HepG2 (cell line): ENCODE measurements at regions not wholly inside any gene's neighbourhood (a gene's known extent, or its start where the extent isn't known, plus 50 kb on each side); places are given as distances from the start of the nearest gene placed in this dataset.

Experiments used
- ATAC-seq: fragments of 200-7000 bp; cut with Tn5 transposase; 3 replicates; pipeline ENCODE4 v1.9.1; 2020; ENCODE audit warnings: mild to moderate bottlenecking, moderate library complexity
- BruUV-seq: library from RNA; stranded (reverse); fragments of 400-500 nt; replicated peaks from 2 replicates; lab custom pipeline; 2021; lab: Mats Ljungman, UMichigan
- CTCF ChIA-PET: fragments of 300-600 bp; formaldehyde crosslinking; extraction: SDS; loops from one replicate; lab custom pipeline; 2021; ENCODE audit warnings: low total read pairs, inconsistent platforms, low intra/inter-chr PET ratio; lab: Yijun Ruan, JAX
- POLR2A ChIA-PET: fragments of 350-600 bp; sonication (Branson Sonifier 250); formaldehyde crosslinking; loops from one replicate; lab custom pipeline; 2020; ENCODE audit warnings: antibody characterized with exemption, inconsistent platforms; lab: Yijun Ruan, JAX
- DNase-seq: peaks from one replicate; pipeline ENCODE4 v3.0.0-alpha.2; 2015; ENCODE audit warnings: low spot score
- FAIRE-seq: peaks from 3 replicates; lab custom pipeline; 2011; peaks lifted over from hg19 to GRCh38; lab: Jason Lieb, UNC
- H2AFZ ChIP-seq: one replicate; pipeline ENCODE4 v1.6.1; 2011; ENCODE audit warnings: low read length, inconsistent platforms
- H3K27ac ChIP-seq: fragments of 300-600 bp; 3 replicates; pipeline ENCODE4 v1.8.0; 2011; ENCODE audit warnings: mixed run types, mild to moderate bottlenecking, mixed read lengths, low read length, inconsistent platforms; ENCODE audit not compliant: insufficient read depth; ENCODE audit errors: extremely low read length
- H3K27me3 ChIP-seq, 2 experiments: fragments of 200-600 bp in 1 of 2; 2 replicates in 1 of 2; 3 replicates in 1 of 2; pipeline versions ENCODE4 v1.6.0 to v1.8.0; 2011; ENCODE audit warnings: low read length in 2 of 2, mild to moderate bottlenecking in 2 of 2, moderate library complexity in 2 of 2, inconsistent platforms in 1 of 2; ENCODE audit not compliant: insufficient read depth in 2 of 2, control insufficient read depth in 1 of 2
- H3K36me3 ChIP-seq, 2 experiments: fragments of 200-600 bp in 1 of 2; replicated peaks in 1 of 2; 2 replicates in 1 of 2; 3 replicates in 1 of 2; pipeline versions ENCODE4 v1.5.1 to v1.8.0; 2011; ENCODE audit warnings: low read length in 2 of 2, inconsistent platforms in 1 of 2; ENCODE audit not compliant: insufficient read depth in 2 of 2, control insufficient read depth in 1 of 2
- H3K4me1 ChIP-seq: 2 replicates; pipeline ENCODE4 v1.5.1; 2012; ENCODE audit warnings: low read length, inconsistent platforms; ENCODE audit not compliant: insufficient read depth
- H3K4me2 ChIP-seq: 2 replicates; pipeline ENCODE4 v1.6.0; 2011; ENCODE audit warnings: low read depth, low read length, inconsistent platforms
- H3K4me3 ChIP-seq, 3 experiments: fragments of 200-600 bp in 1 of 3; sonication (generic), shearing (Covaris generic) in 1 of 3; replicated peaks in 1 of 3; 2 replicates each; pipeline ENCODE4 v1.5.1; 2011 to 2016; ENCODE audit warnings: low read length in 3 of 3, inconsistent platforms in 2 of 3, low read depth in 2 of 3, mild to moderate bottlenecking in 2 of 3, control low read depth in 1 of 3, mixed read lengths in 1 of 3; ENCODE audit not compliant: insufficient read depth in 1 of 3
- H3K79me2 ChIP-seq: one replicate; pipeline ENCODE4 v1.6.1; 2011; ENCODE audit warnings: low read length, inconsistent platforms; ENCODE audit not compliant: insufficient read depth
- H3K9ac ChIP-seq: 2 replicates; pipeline ENCODE4 v1.6.0; 2011; ENCODE audit warnings: mild to moderate bottlenecking, low read depth, low read length, inconsistent platforms; ENCODE audit not compliant: insufficient read depth
- H3K9me3 ChIP-seq: 2 replicates; pipeline ENCODE4 v1.5.1; 2012; ENCODE audit warnings: mild to moderate bottlenecking, low read length
- H4K20me1 ChIP-seq: 2 replicates; pipeline ENCODE4 v1.6.0; 2011; ENCODE audit warnings: inconsistent platforms, mild to moderate bottlenecking, low read length, moderate library complexity; ENCODE audit not compliant: insufficient read depth
- KLF9 ChIP-seq: IDR thresholded peaks from 2 replicates; pipeline ENCODE4 v1.6.1; 2016; ENCODE audit warnings: low read depth
- MAZ ChIP-seq, 2 experiments: sonication (generic) in 1 of 2; formaldehyde crosslinking in 1 of 2; IDR thresholded peaks; 2 replicates each; pipeline versions ENCODE4 v1.5.0 to v1.6.1; 2012 to 2020; ENCODE audit warnings: low read depth in 2 of 2, mild to moderate bottlenecking in 2 of 2, borderline replicate concordance in 1 of 2, improper control_type of control experiment in 1 of 2, low read length in 1 of 2, missing genetic modification reagents in 1 of 2, moderate library complexity in 1 of 2
- NBN ChIP-seq: fragments of 450-650 bp; conservative IDR thresholded peaks from 2 replicates; pipeline ENCODE4 v1.6.1; 2017
- PRMT3 ChIP-seq: sonication (generic); formaldehyde crosslinking; IDR thresholded peaks from 2 replicates; pipeline ENCODE4 v1.8.1; 2022; ENCODE audit warnings: low read depth, mild to moderate bottlenecking, moderate library complexity, missing genetic modification reagents, borderline replicate concordance
- SNAI1 ChIP-seq: sonication (generic); formaldehyde crosslinking; IDR thresholded peaks from 2 replicates; pipeline ENCODE4 v1.5.0; 2020; ENCODE audit warnings: mild to moderate bottlenecking, missing genetic modification reagents, borderline replicate concordance
- TCF12 ChIP-seq, 2 experiments: fragments of 450-650 bp in 1 of 2; sonication (generic) in 1 of 2; formaldehyde crosslinking in 1 of 2; IDR thresholded peaks; 2 replicates each; pipeline versions ENCODE4 v1.6.1 to v1.8.0; 2017 to 2022; ENCODE audit warnings: antibody characterized with exemption in 1 of 2, mild to moderate bottlenecking in 1 of 2, missing genetic modification reagents in 1 of 2, moderate library complexity in 1 of 2
- ZNF143 ChIP-seq: sonication (generic); formaldehyde crosslinking; IDR thresholded peaks from 2 replicates; pipeline ENCODE4 v1.4.0; 2020; ENCODE audit warnings: missing genetic modification reagents
- ZNF687 ChIP-seq: sonication (generic); formaldehyde crosslinking; IDR thresholded peaks from 2 replicates; pipeline ENCODE4 v1.5.1; 2020; ENCODE audit warnings: mild to moderate bottlenecking, missing genetic modification reagents, moderate library complexity
- ZNF800 ChIP-seq: sonication (generic); formaldehyde crosslinking; IDR thresholded peaks from 2 replicates; pipeline ENCODE4 v1.4.0; 2020; ENCODE audit warnings: missing genetic modification reagents
- ZZZ3 ChIP-seq: sonication (generic); formaldehyde crosslinking; IDR thresholded peaks from 2 replicates; pipeline ENCODE4 v1.4.0; 2020; ENCODE audit warnings: missing genetic modification reagents, mild to moderate bottlenecking, borderline replicate concordance
- WGBS: methylation state at CpG from one replicate; pipeline ENCODE4 v1.1.6; 2017; ENCODE audit warnings: low lambda C conversion rate; 5-methylcytosine and 5-hydroxymethylcytosine counted together
- in situ Hi-C: cut with HindIII; loops from 2 replicates; pipeline ENCODE4 v1.10.0; 2017; ENCODE audit warnings: low pct_unique_long_range_greater_than_20kb; ENCODE audit not compliant: extremely low pct_ligation_motif_present
- intact Hi-C: fragments of 100-400 bp; cut with micrococcal nuclease; formaldehyde crosslinking; loops from one replicate; pipeline ENCODE4 v1.10.0; 2022; ENCODE audit not compliant: unreplicated experiment

GRCh38 chr15:93662162-93662885, 569.0 kb upstream of the MCTP2 start:
- Histone ChIP-seq H3K9ac (no peak overlapping the region), H3K27me3 (no peaks in the 10 kb centered on the region), H3K9me3 (no peaks in the 10 kb centered on the region), H4K20me1 (no peaks in the 10 kb centered on the region), H2AFZ (no peak overlapping the region), H3K4me2 (no peak overlapping the region), H3K79me2 (no peaks in the 10 kb centered on the region), H3K27ac (no peak overlapping the region), H3K4me3 (no peak overlapping the region), H3K4me1 (no peaks in the 10 kb centered on the region), H3K36me3 (no peaks in the 10 kb centered on the region)
- TF ChIP-seq ZZZ3 (CRISPR knock-in tag) (no peak), PRMT3 (CRISPR knock-in tag) (no peak), NBN (no peak), ZNF687 (no peak), MAZ (IDR thresholded peaks at IDR 0.05; ENCODE audit: borderline replicate concordance, low read depth, low read length) (no peak), MAZ (CRISPR knock-in tag; IDR thresholded peaks at IDR 0.05; ENCODE audit: low read depth) (no peak), ZNF800 (CRISPR knock-in tag) (no peak), KLF9 (CRISPR knock-in tag) (no peak), SNAI1 (no peak), TCF12 (IDR thresholded peaks at IDR 0.05) (no peak), TCF12 (CRISPR knock-in tag; IDR thresholded peaks at IDR 0.05) (no peak), ZNF143 (CRISPR knock-in tag) (no peak)
- 0% methylated on average over 1 of the region's 1 CpG for WGBS
- intact Hi-C loops = no loop called here
- no TSS peak for BruUV-seq
- no peak for DNase-seq
- FAIRE-seq = no peak
- in situ Hi-C loops = no loop called here
- ChIA-PET CTCF (no interaction called here), POLR2A (no interaction called here)
- no peak for ATAC-seq
